DMS79 (cell line): ENCODE measurements at regions not wholly inside any gene's neighbourhood (a gene's known extent, or its start where the extent isn't known, plus 50 kb on each side); places are given as distances from the start of the nearest gene placed in this dataset.

Experiments used
- DNase-seq: peaks from one replicate; lab custom pipeline; 2025; lab: John Stamatoyannopoulos, UW

- DNase-seq: no peak
These were observed 75.6 kb upstream of the NAALADL2 start for GRCh38 chr3:174783502-174783901.

- no peak for DNase-seq
These were observed 74.8 kb upstream of the NAALADL2 start for GRCh38 chr3:174784206-174784934.

- no peak for DNase-seq
These were observed 72.3 kb upstream of the NAALADL2 start for GRCh38 chr3:174786825-174787224.

- no peak for DNase-seq
These were observed 68.0 kb upstream of the NAALADL2 start for GRCh38 chr3:174791161-174791560.

- no peak for DNase-seq
These were observed 66.3 kb upstream of the NAALADL2 start for GRCh38 chr3:174792864-174793263.
